Gastrocnemius medialis (tissue), 4 donors: ENCODE measurements at regions not wholly inside any gene's neighbourhood (a gene's known extent, or its start where the extent isn't known, plus 50 kb on each side); places are given as distances from the start of the nearest gene placed in this dataset.

Source experiments
- POLR2A ChIP-seq, 2 donors: fragments of 450-650 bp; IDR thresholded peaks; one replicate each; pipeline ENCODE4 v1.6.1; 2017; ENCODE audit warnings: antibody characterized with exemption in 2 of 2, mild to moderate bottlenecking in 2 of 2, moderate library complexity in 2 of 2
- TF ChIP-seq, protein P1 (sequence below), 5 experiments: fragments of 450-650 bp in 3 of 5; fragments of 200-600 bp in 2 of 5; sonication (generic) in 2 of 5; IDR thresholded peaks in 4 of 5; conservative IDR thresholded peaks in 1 of 5; 1 replicate in 4 of 5; 2 replicates in 1 of 5; pipeline ENCODE4 v1.5.1; 2016 to 2019; ENCODE audit warnings: antibody characterized with exemption in 5 of 5, mild to moderate bottlenecking in 3 of 5, moderate library complexity in 3 of 5

DNA sequence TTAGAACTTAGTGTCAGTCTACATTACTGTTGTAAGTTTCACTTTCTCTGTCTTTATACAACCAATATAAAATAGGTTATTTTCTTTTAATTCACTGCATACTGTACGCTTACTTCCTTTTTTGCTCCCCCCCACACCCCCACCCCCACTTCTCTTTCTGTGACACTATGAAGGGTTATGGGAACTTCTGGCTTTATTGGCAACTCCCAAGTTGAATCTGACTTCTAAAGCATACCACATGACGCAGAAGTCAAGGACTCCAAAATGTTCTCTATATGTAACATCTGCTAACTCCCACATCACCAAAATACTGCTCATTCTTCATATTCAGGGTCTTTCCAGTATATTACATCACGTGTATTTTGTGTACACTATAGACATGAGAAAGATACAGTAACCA lies 81.2 kb upstream of the ATXN7L3B start:
- TF ChIP-seq, protein P1, sequence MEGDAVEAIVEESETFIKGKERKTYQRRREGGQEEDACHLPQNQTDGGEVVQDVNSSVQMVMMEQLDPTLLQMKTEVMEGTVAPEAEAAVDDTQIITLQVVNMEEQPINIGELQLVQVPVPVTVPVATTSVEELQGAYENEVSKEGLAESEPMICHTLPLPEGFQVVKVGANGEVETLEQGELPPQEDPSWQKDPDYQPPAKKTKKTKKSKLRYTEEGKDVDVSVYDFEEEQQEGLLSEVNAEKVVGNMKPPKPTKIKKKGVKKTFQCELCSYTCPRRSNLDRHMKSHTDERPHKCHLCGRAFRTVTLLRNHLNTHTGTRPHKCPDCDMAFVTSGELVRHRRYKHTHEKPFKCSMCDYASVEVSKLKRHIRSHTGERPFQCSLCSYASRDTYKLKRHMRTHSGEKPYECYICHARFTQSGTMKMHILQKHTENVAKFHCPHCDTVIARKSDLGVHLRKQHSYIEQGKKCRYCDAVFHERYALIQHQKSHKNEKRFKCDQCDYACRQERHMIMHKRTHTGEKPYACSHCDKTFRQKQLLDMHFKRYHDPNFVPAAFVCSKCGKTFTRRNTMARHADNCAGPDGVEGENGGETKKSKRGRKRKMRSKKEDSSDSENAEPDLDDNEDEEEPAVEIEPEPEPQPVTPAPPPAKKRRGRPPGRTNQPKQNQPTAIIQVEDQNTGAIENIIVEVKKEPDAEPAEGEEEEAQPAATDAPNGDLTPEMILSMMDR (IDR thresholded peaks at IDR 0.05 in 4 of 5, conservative IDR thresholded peaks at IDR 0.05 in 1 of 5): no peak
- no peak for TF ChIP-seq POLR2A (IDR thresholded peaks at IDR 0.05)
